ENCODE measurements at regions not wholly inside any gene's neighbourhood (a gene's known extent, or its start where the extent isn't known, plus 50 kb on each side); places are given as distances from the start of the nearest gene placed in this dataset.
A peak's percentile ranks its signal among the peaks of the same experiment; 100 is the strongest.

- no peak overlapping the region for H3K4me3 Mint-ChIP-seq
- no peaks in the 10 kb centered on the region for H3K9me3 Mint-ChIP-seq
- TF ChIP-seq CTCF (conservative IDR thresholded peaks at IDR 0.05): no peak
- peaks cover 14% of the 10 kb centered on the region for H3K4me1 Mint-ChIP-seq
- Histone ChIP-seq H3K27me3 (ENCODE audit: control insufficient read depth, insufficient read depth, low read length, poor library complexity, severe bottlenecking) (no peaks in the 10 kb centered on the region), H3K36me3 (ENCODE audit: control insufficient read depth, insufficient read depth, low read length) (no peaks in the 10 kb centered on the region), H3K27ac (ENCODE audit: low read depth, low read length) (no peak overlapping the region), H3K9ac (ENCODE audit: extremely low read depth, low read length, poor library complexity, severe bottlenecking) (no peak overlapping the region), H3K4me1 (ENCODE audit: control insufficient read depth, insufficient read depth, low read length) (peaks cover 2% of the 10 kb centered on the region), H3K9me3 (ENCODE audit: control insufficient read depth, low read length) (no peaks in the 10 kb centered on the region), H3K4me3 (ENCODE audit: low read length) (no peak overlapping the region)
- no peaks in the 10 kb centered on the region for H3K36me3 Mint-ChIP-seq (ENCODE audit: low read depth)
- 93 to 100% methylated on average over 2 to 3 of the region's 4 CpGs for WGBS, 2 experiments (ENCODE audit: insufficient coverage in 1 of 2, insufficient read length in 1 of 2)
- no peaks in the 10 kb centered on the region for H3K27me3 Mint-ChIP-seq (ENCODE audit: insufficient read depth)
- DNase-seq: no peak
- no peak overlapping the region for H3K27ac Mint-ChIP-seq
These were observed 440.5 kb upstream of the ZNF608 start for GRCh38 chr5:125186911-125187375.

- no peak for TF ChIP-seq CTCF (conservative IDR thresholded peaks at IDR 0.05)
- Histone ChIP-seq H3K4me1 (ENCODE audit: control insufficient read depth, insufficient read depth, low read length) (no peaks in the 10 kb centered on the region), H3K9me3 (ENCODE audit: control insufficient read depth, low read length) (no peaks in the 10 kb centered on the region), H3K36me3 (ENCODE audit: control insufficient read depth, insufficient read depth, low read length) (no peaks in the 10 kb centered on the region), H3K9ac (ENCODE audit: extremely low read depth, low read length, poor library complexity, severe bottlenecking) (no peak overlapping the region), H3K4me3 (ENCODE audit: low read length) (no peak overlapping the region), H3K27me3 (ENCODE audit: control insufficient read depth, insufficient read depth, low read length, poor library complexity, severe bottlenecking) (no peaks in the 10 kb centered on the region), H3K27ac (ENCODE audit: low read depth, low read length) (peak overlapping the region; percentile 53)
- no peak overlapping the region for H3K27ac Mint-ChIP-seq
- H3K27me3 Mint-ChIP-seq (ENCODE audit: insufficient read depth): no peaks in the 10 kb centered on the region
- no peak for DNase-seq
- no peak overlapping the region for H3K4me3 Mint-ChIP-seq
- no peaks in the 10 kb centered on the region for H3K9me3 Mint-ChIP-seq
- 72% methylated on average over 1 of the region's 1 CpG; no CpG with 5 or more reads in 1 of the 2 experiments for WGBS, 2 experiments (ENCODE audit: insufficient coverage in 1 of 2, insufficient read length in 1 of 2)
- H3K4me1 Mint-ChIP-seq: peaks cover 14% of the 10 kb centered on the region
- H3K36me3 Mint-ChIP-seq (ENCODE audit: low read depth): no peaks in the 10 kb centered on the region
These were observed 443.1 kb upstream of the ZNF608 start for GRCh38 chr5:125189531-125189941.

- Histone ChIP-seq H3K4me3 (ENCODE audit: low read length) (no peak overlapping the region), H3K27ac (ENCODE audit: low read depth, low read length) (peak overlapping the region; percentile 57), H3K36me3 (ENCODE audit: control insufficient read depth, insufficient read depth, low read length) (no peaks in the 10 kb centered on the region), H3K9me3 (ENCODE audit: control insufficient read depth, low read length) (no peaks in the 10 kb centered on the region), H3K4me1 (ENCODE audit: control insufficient read depth, insufficient read depth, low read length) (no peaks in the 10 kb centered on the region), H3K27me3 (ENCODE audit: control insufficient read depth, insufficient read depth, low read length, poor library complexity, severe bottlenecking) (no peaks in the 10 kb centered on the region), H3K9ac (ENCODE audit: extremely low read depth, low read length, poor library complexity, severe bottlenecking) (no peak overlapping the region)
- TF ChIP-seq CTCF (conservative IDR thresholded peaks at IDR 0.05): no peak
- H3K27ac Mint-ChIP-seq: peak overlapping the region; percentile 40
- no peaks in the 10 kb centered on the region for H3K9me3 Mint-ChIP-seq
- H3K27me3 Mint-ChIP-seq (ENCODE audit: insufficient read depth): no peaks in the 10 kb centered on the region
- no peaks in the 10 kb centered on the region for H3K36me3 Mint-ChIP-seq (ENCODE audit: low read depth)
- H3K4me1 Mint-ChIP-seq: peaks cover 14% of the 10 kb centered on the region
- no peak overlapping the region for H3K4me3 Mint-ChIP-seq
- WGBS, 2 experiments (ENCODE audit: insufficient coverage in 1 of 2, insufficient read length in 1 of 2): 62 to 73% methylated on average over 6 to 9 of the region's 9 CpGs
- DNase-seq: no peak
These were observed 444.0 kb upstream of the ZNF608 start for GRCh38 chr5:125190232-125191087.
